Stimulated activated CD8-positive, alpha-beta memory T cell treated with anti-CD3 and anti-CD28 coated beads, Interleukin-7, amount 100 ng/mL, for 48 hours (primary cell): ENCODE measurements at regions not wholly inside any gene's neighbourhood (a gene's known extent, or its start where the extent isn't known, plus 50 kb on each side); places are given as distances from the start of the nearest gene placed in this dataset.
"Not testable (repeated sequence)": the region's sequence is repeated elsewhere in the genome, so short reads cannot be mapped to it uniquely, and the experiment has no call there.

ENCODE experiments used
- DNase-seq, 2 donors: peaks; one replicate each; pipeline ENCODE4 v3.0.0-alpha.2; 2020; ENCODE audit warnings: low read depth in 1 of 2; ENCODE audit errors: extremely low read depth in 1 of 2

- not testable (repeated sequence) for DNase-seq
These were observed 75.7 kb downstream of the QDPR start for GRCh38 chr4:17436047-17436749.

GRCh38 chr4:17433827-17434226, 78.1 kb downstream of the QDPR start:
- no peak for DNase-seq

- DNase-seq, result no peak
These were observed 83.9 kb downstream of the QDPR start for GRCh38 chr4:17427991-17428390.

- no peak for DNase-seq
These were observed 85.7 kb downstream of the QDPR start for GRCh38 chr4:17426222-17426621.

- DNase-seq, result no peak
These were observed 93.9 kb downstream of the QDPR start for GRCh38 chr4:17418010-17418409.

GRCh38 chr4:17414392-17414791, 97.5 kb downstream of the QDPR start:
- no peak for DNase-seq

GRCh38 chr4:17400686-17401085, 111.2 kb downstream of the QDPR start:
- no peak for DNase-seq

GRCh38 chr4:17398805-17399204, 113.1 kb downstream of the QDPR start:
- DNase-seq, result no peak

- no peak for DNase-seq
These were observed 113.9 kb downstream of the QDPR start for GRCh38 chr4:17398035-17398434.

- DNase-seq, result no peak
These were observed 114.3 kb downstream of the QDPR start for GRCh38 chr4:17397611-17398010.

GRCh38 chr4:17385403-17385802, 126.5 kb downstream of the QDPR start:
- DNase-seq, result no peak

GRCh38 chr4:17380347-17380746, 131.5 kb downstream of the QDPR start:
- DNase-seq, result no peak

GRCh38 chr4:17376205-17376604, 135.7 kb downstream of the QDPR start:
- no peak for DNase-seq

- no peak for DNase-seq
These were observed 138.2 kb downstream of the QDPR start for GRCh38 chr4:17373666-17374065.

GRCh38 chr4:17370818-17371217, 141.1 kb downstream of the QDPR start:
- DNase-seq, result no peak

GRCh38 chr4:17368408-17368807, 143.5 kb downstream of the QDPR start:
- no peak for DNase-seq

GRCh38 chr4:17367201-17367600, 144.7 kb downstream of the QDPR start:
- DNase-seq, result no peak

- no peak for DNase-seq
These were observed 145.4 kb downstream of the QDPR start for GRCh38 chr4:17366496-17366895.

GRCh38 chr4:17362430-17362829, 149.5 kb downstream of the QDPR start:
- DNase-seq, result no peak

- no peak for DNase-seq
These were observed 153.6 kb downstream of the QDPR start for GRCh38 chr4:17358241-17358640.

- no peak for DNase-seq
These were observed 155.0 kb downstream of the QDPR start for GRCh38 chr4:17356926-17357325.

GRCh38 chr4:17352357-17352756, 159.5 kb downstream of the QDPR start:
- DNase-seq, result no peak

- no peak for DNase-seq
These were observed 164.4 kb downstream of the QDPR start for GRCh38 chr4:17347445-17347844.
